GM23248 (cell line): ENCODE measurements at regions not wholly inside any gene's neighbourhood (a gene's known extent, or its start where the extent isn't known, plus 50 kb on each side); places are given as distances from the start of the nearest gene placed in this dataset.
A peak's percentile ranks its signal among the peaks of the same experiment; 100 is the strongest.

ENCODE experiments used
- DNase-seq: peaks from one replicate; pipeline ENCODE4 v3.0.0-alpha.2; 2015
- H2AFZ ChIP-seq: fragments of 200-600 bp; sonication (generic); 2 replicates; pipeline ENCODE4 v1.6.1; 2016; ENCODE audit warnings: antibody characterized with exemption
- H3F3A ChIP-seq: fragments of 200-600 bp; sonication (generic); 2 replicates; pipeline ENCODE4 v1.6.1; 2016; ENCODE audit warnings: mild to moderate bottlenecking, antibody characterized with exemption, mixed run types; ENCODE audit not compliant: insufficient read depth
- H3K27ac ChIP-seq: fragments of 200-600 bp; sonication (generic); 2 replicates; pipeline ENCODE4 v1.5.1; 2016; ENCODE audit warnings: mild to moderate bottlenecking
- H3K27me3 ChIP-seq: fragments of 200-600 bp; sonication (generic); replicated peaks from 2 replicates; pipeline ENCODE4 v1.6.1; 2016; ENCODE audit warnings: mild to moderate bottlenecking; ENCODE audit not compliant: insufficient read depth
- H3K36me3 ChIP-seq: fragments of 200-600 bp; sonication (generic); 2 replicates; pipeline ENCODE4 v1.6.1; 2016; ENCODE audit warnings: low read depth, mild to moderate bottlenecking
- H3K4me1 ChIP-seq: fragments of 200-600 bp; sonication (generic); 2 replicates; pipeline ENCODE4 v1.6.1; 2016; ENCODE audit warnings: mild to moderate bottlenecking; ENCODE audit not compliant: insufficient read depth
- H3K4me2 ChIP-seq: fragments of 200-600 bp; sonication (generic); one replicate; pipeline ENCODE4 v1.6.1; 2016; ENCODE audit warnings: mild to moderate bottlenecking; ENCODE audit not compliant: unreplicated experiment
- H3K4me3 ChIP-seq: fragments of 200-600 bp; sonication (generic); 2 replicates; pipeline ENCODE4 v1.5.1; 2016; ENCODE audit warnings: mild to moderate bottlenecking
- H3K79me2 ChIP-seq: fragments of 200-600 bp; sonication (generic); 2 replicates; pipeline ENCODE4 v1.6.1; 2016; ENCODE audit warnings: mild to moderate bottlenecking; ENCODE audit not compliant: insufficient read depth
- H3K9ac ChIP-seq: fragments of 200-600 bp; sonication (generic); 2 replicates; pipeline ENCODE4 v1.6.1; 2016; ENCODE audit warnings: mild to moderate bottlenecking
- H3K9me2 ChIP-seq: fragments of 200-600 bp; sonication (generic); 2 replicates; pipeline ENCODE4 v1.6.1; 2016; ENCODE audit warnings: mixed run types, mild to moderate bottlenecking, moderate library complexity; ENCODE audit not compliant: insufficient read depth
- H3K9me3 ChIP-seq: fragments of 200-600 bp; sonication (generic); one replicate; pipeline ENCODE4 v1.6.1; 2017; ENCODE audit warnings: low read depth
- H4K20me1 ChIP-seq: fragments of 200-600 bp; sonication (generic); 2 replicates; pipeline ENCODE4 v1.6.0; 2016; ENCODE audit not compliant: insufficient read depth
- EZH2 ChIP-seq: fragments of 200-600 bp; sonication (generic); IDR thresholded peaks from 2 replicates; pipeline ENCODE4 v1.6.1; 2018; ENCODE audit warnings: antibody characterized with exemption, mild to moderate bottlenecking; ENCODE audit not compliant: insufficient read depth, poor library complexity, severe bottlenecking
- EZH2phosphoT487 ChIP-seq: fragments of 200-600 bp; sonication (generic); IDR thresholded peaks from 2 replicates; pipeline ENCODE4 v1.6.1; 2018; ENCODE audit warnings: antibody characterized with exemption, moderate library complexity, mild to moderate bottlenecking, low read depth; ENCODE audit not compliant: insufficient read depth
- WGBS, 2 experiments: methylation state at CpG; one replicate each; pipeline ENCODE4 v1.1.6; 2015 to 2017; ENCODE audit warnings: low lambda C conversion rate in 2 of 2, low coverage in 1 of 2; ENCODE audit errors: missing lambda C conversion rate in 2 of 2; 5-methylcytosine and 5-hydroxymethylcytosine counted together
- in situ Hi-C: fragments of 300-500 bp; cut with MboI; formaldehyde crosslinking; loops from 2 replicates; pipeline ENCODE4 v1.15.0; 2020

DNA sequence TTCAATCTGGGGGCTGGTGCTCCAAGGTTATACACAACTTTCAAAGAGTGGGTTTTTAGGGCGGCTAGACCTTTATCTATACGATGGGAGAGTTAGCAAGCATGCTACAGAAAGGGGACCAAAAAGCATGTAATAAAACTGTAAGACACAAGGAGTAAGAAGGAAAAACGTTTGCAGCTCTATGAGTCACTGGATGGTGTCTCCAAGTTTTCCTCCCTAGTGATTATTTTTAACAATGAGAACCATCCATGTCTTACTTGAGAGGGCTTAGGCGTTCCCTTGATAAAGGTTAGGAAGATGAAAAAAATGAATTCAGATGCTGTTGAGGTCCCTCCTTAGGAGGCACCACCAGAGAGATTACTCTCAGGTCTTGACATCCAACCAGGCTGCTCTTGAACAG, 75.9 kb downstream of the HRH4 start:
- Histone ChIP-seq H3K9ac (no peak overlapping the region), H3K9me2 (no peaks in the 10 kb centered on the region), H3F3A (peaks cover 9% of the 10 kb centered on the region; the same call in 1 of the 2 replicates), H3K27me3 (no peaks in the 10 kb centered on the region), H3K79me2 (no peaks in the 10 kb centered on the region), H2AFZ (no peak overlapping the region), H3K27ac (no peak overlapping the region), H3K4me3 (no peak overlapping the region), H3K9me3 (no peaks in the 10 kb centered on the region), H3K36me3 (no peaks in the 10 kb centered on the region), H3K4me2 (peak overlapping the region; percentile 68), H3K4me1 (peaks cover 15% of the 10 kb centered on the region), H4K20me1 (no peaks in the 10 kb centered on the region)
- in situ Hi-C loops: no loop called here
- TF ChIP-seq EZH2 (no peak), EZH2phosphoT487 (no peak)
- WGBS, 2 experiments: 12% methylated on average over 4 of the region's 4 CpGs
- peak; percentile 61 for DNase-seq

DNA sequence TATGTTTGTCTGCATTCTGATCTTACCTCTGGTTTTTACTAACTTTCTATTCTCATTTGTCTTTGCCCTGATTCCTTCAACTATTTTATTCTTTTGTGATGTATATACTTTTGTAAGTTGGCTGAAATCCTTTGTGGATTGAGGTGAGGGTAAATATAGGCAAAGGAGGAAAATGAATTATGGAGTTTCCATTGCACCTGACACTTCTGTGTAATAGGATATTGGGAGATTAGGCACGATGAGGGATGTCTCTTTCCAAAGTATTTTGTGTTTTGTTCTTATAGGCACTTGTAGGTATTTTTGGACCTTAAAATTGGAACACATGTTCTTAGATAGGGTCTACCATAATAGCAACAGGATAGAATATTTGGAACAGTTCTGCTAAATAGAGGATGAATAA, 76.4 kb downstream of the HRH4 start:
- H3K4me2 ChIP-seq: no peak overlapping the region
- H3K9me2 ChIP-seq: no peaks in the 10 kb centered on the region
- WGBS, 2 experiments: 88 to 93% methylated on average over 1 of the region's 1 CpG
- no peak overlapping the region for H3K27ac ChIP-seq
- TF ChIP-seq EZH2 (no peak), EZH2phosphoT487 (no peak)
- H3K9me3 ChIP-seq: no peaks in the 10 kb centered on the region
- no peak overlapping the region for H2AFZ ChIP-seq
- peaks cover 9% of the 10 kb centered on the region; the same call in 1 of the 2 replicates for H3F3A ChIP-seq
- no peaks in the 10 kb centered on the region for H4K20me1 ChIP-seq
- H3K9ac ChIP-seq: no peak overlapping the region
- in situ Hi-C loops: no loop called here
- DNase-seq: no peak
- no peaks in the 10 kb centered on the region for H3K36me3 ChIP-seq
- no peaks in the 10 kb centered on the region for H3K79me2 ChIP-seq
- no peak overlapping the region for H3K4me3 ChIP-seq
- no peaks in the 10 kb centered on the region for H3K27me3 ChIP-seq
- peaks cover 14% of the 10 kb centered on the region for H3K4me1 ChIP-seq

- H3K79me2 ChIP-seq: no peaks in the 10 kb centered on the region
- no peak overlapping the region for H3K4me3 ChIP-seq
- H3K9me2 ChIP-seq: no peaks in the 10 kb centered on the region
- no peak overlapping the region for H2AFZ ChIP-seq
- peaks cover 14% of the 10 kb centered on the region for H3K4me1 ChIP-seq
- H3K9me3 ChIP-seq: no peaks in the 10 kb centered on the region
- no peak overlapping the region for H3K4me2 ChIP-seq
- no peaks in the 10 kb centered on the region for H3K36me3 ChIP-seq
- WGBS, 2 experiments: 65 to 71% methylated on average over 5 of the region's 5 CpGs
- H3K27ac ChIP-seq: no peak overlapping the region
- no peaks in the 10 kb centered on the region for H3K27me3 ChIP-seq
- in situ Hi-C loops: no loop called here
- no peak overlapping the region for H3K9ac ChIP-seq
- peaks cover 9% of the 10 kb centered on the region; the same call in 1 of the 2 replicates for H3F3A ChIP-seq
- TF ChIP-seq EZH2 (no peak), EZH2phosphoT487 (no peak)
- DNase-seq: no peak
- no peaks in the 10 kb centered on the region for H4K20me1 ChIP-seq
Observed at GRCh38 chr18:24538414-24539264, 78.2 kb downstream of the HRH4 start.

GRCh38 chr18:24539866-24540617, 79.6 kb downstream of the HRH4 start:
- Histone ChIP-seq H3K9me3 (no peaks in the 10 kb centered on the region), H3K4me2 (no peak overlapping the region), H3K27ac (no peak overlapping the region), H3K36me3 (no peaks in the 10 kb centered on the region), H3F3A (peaks cover 9% of the 10 kb centered on the region; the same call in 1 of the 2 replicates), H3K79me2 (no peaks in the 10 kb centered on the region), H4K20me1 (no peaks in the 10 kb centered on the region), H3K4me3 (no peak overlapping the region), H3K9me2 (no peaks in the 10 kb centered on the region), H3K4me1 (peaks cover 14% of the 10 kb centered on the region), H2AFZ (no peak overlapping the region), H3K27me3 (no peaks in the 10 kb centered on the region), H3K9ac (no peak overlapping the region)
- WGBS, 2 experiments: 58 to 62% methylated on average over 4 of the region's 4 CpGs
- in situ Hi-C loops: no loop called here
- TF ChIP-seq EZH2phosphoT487 (no peak), EZH2 (no peak)
- DNase-seq: no peak
